Heart right ventricle (tissue), 16 donors: ENCODE measurements at regions not wholly inside any gene's neighbourhood (a gene's known extent, or its start where the extent isn't known, plus 50 kb on each side); places are given as distances from the start of the nearest gene placed in this dataset.

Experiments used
- ATAC-seq, 8 donors: fragments of 200-7000 bp; cut with Tn5 transposase; one replicate each; pipeline ENCODE4 v1.9.1; 2020; ENCODE audit warnings: mild to moderate bottlenecking in 8 of 8, moderate library complexity in 8 of 8, moderate number of reproducible peaks in 1 of 8
- DNase-seq, 2 donors: peaks; one replicate each; pipeline ENCODE4 v3.0.0-alpha.2; 2020
- H3K27ac ChIP-seq, 10 donors: fragments of 200-600 bp; sonication (generic) in 2 of 10; one replicate each; pipeline versions ENCODE4 v1.5.0 to v1.8.0; 2020 to 2022; ENCODE audit warnings: mild to moderate bottlenecking in 3 of 10
- H3K27me3 ChIP-seq, 7 donors: fragments of 200-600 bp; one replicate each; pipeline ENCODE4 v1.8.0; 2021 to 2022; ENCODE audit warnings: mild to moderate bottlenecking in 2 of 7
- H3K36me3 ChIP-seq, 9 donors: fragments of 200-600 bp; sonication (generic) in 1 of 9; one replicate each; pipeline versions ENCODE4 v1.5.0 to v1.8.0; 2020 to 2022; ENCODE audit warnings: mild to moderate bottlenecking in 2 of 9
- H3K4me1 ChIP-seq, 9 donors: fragments of 200-600 bp; sonication (generic) in 1 of 9; one replicate each; pipeline versions ENCODE4 v1.5.0 to v1.8.0; 2020 to 2022; ENCODE audit warnings: mild to moderate bottlenecking in 4 of 9
- H3K4me3 ChIP-seq, 10 donors: fragments of 200-600 bp; sonication (generic) in 2 of 10; one replicate each; pipeline versions ENCODE4 v1.5.0 to v1.8.0; 2020 to 2022; ENCODE audit warnings: mild to moderate bottlenecking in 7 of 10, moderate library complexity in 2 of 10
- H3K9me3 ChIP-seq, 11 donors: fragments of 200-600 bp in 10 of 11; sonication (generic) in 2 of 11; one replicate each; pipeline versions ENCODE4 v1.5.0 to v1.8.0; 2013 to 2022; ENCODE audit warnings: mild to moderate bottlenecking in 2 of 11, control low read depth in 1 of 11, moderate library complexity in 1 of 11
- WGBS, 2 donors: extraction: QIAGEN DNeasy Blood & Tissue Kit; methylation state at CpG; one replicate each; pipeline ENCODE4 v1.1.7; 2013; ENCODE audit warnings: inconsistent platforms in 1 of 2; 5-methylcytosine and 5-hydroxymethylcytosine counted together
- intact Hi-C, 10 donors: fragments of 100-400 bp; cut with DNase I; formaldehyde crosslinking; loops; one replicate each; pipeline versions ENCODE4 v1.11.1 to v1.14.2; 2022
- TF ChIP-seq, protein P1 (sequence below), 9 donors: fragments of 200-600 bp; sonication (generic) in 2 of 9; IDR thresholded peaks; one replicate each; pipeline versions ENCODE4 v1.5.0 to v1.8.0; 2021 to 2022; ENCODE audit warnings: antibody characterized with exemption in 9 of 9, mild to moderate bottlenecking in 5 of 9, moderate library complexity in 1 of 9
- donor health status: Arrhythmogenic right ventricular cardiomyopathy.
- donor health status: ischemic (EF 13 %, LVEDD 7.1; RV severe dilation, severe dysfunction).
- donor health status: healthy with polysubstance abuse.
- donor health status: DM: no; HTN: yes; CAD: no.
- donor health status: DM: no; HTN: no; CAD: no.
- donor health status: ischemic (EF 25% LVEDD 6.9; RV normal size, moderate dysfunction).
- donor health status: ischemic (EF 25% LVEDD 5.7; RV mildly dilated, moderate dysfunction).
- donor health status: healthy.
- donor health status: DM: yes; HTN: yes; CAD: no.
- donor health status: Ischemic cardiomyopathy.
- donor health status: ischemic (EF 35%, LVEDD 5.7; RV mildly dilated, moderate dysfunction).
- donor health status: nonischemic (EF 11% LVEDD 7.7; RV severe dilation, severe dysfunction).
- donor health status: DM: yes; HTN: yes; CAD: no.
- donor health status: PGD.
- donor health status: ischemic (EF 29% LVEDD 5.4; RV normal size, mild dysfunction).
- donor health status: nonischemic (EF 23%, LVEDD 6.1; RV moderate dilation, normal function).

- no peak overlapping the region for H3K4me3 ChIP-seq
- DNase-seq = no peak
- H3K27me3 ChIP-seq = no peaks in the 10 kb centered on the region
- ATAC-seq = no peak
- WGBS, 2 donors = 96 to 100% methylated on average over 1 of the region's 1 CpG
- intact Hi-C loops = loop anchor here in 1 of 10 donors (5.0 kb wide), 1 partner anchor 281 kb away; no protein-coding TSS in a partner anchor
- no peaks in the 10 kb centered on the region for H3K4me1 ChIP-seq
- H3K36me3 ChIP-seq = no peaks in the 10 kb centered on the region
- peaks cover 0 to 10% (median 0%) of the 10 kb centered on the region in 11 donors for H3K9me3 ChIP-seq
- H3K27ac ChIP-seq = no peak overlapping the region
- TF ChIP-seq, protein P1, sequence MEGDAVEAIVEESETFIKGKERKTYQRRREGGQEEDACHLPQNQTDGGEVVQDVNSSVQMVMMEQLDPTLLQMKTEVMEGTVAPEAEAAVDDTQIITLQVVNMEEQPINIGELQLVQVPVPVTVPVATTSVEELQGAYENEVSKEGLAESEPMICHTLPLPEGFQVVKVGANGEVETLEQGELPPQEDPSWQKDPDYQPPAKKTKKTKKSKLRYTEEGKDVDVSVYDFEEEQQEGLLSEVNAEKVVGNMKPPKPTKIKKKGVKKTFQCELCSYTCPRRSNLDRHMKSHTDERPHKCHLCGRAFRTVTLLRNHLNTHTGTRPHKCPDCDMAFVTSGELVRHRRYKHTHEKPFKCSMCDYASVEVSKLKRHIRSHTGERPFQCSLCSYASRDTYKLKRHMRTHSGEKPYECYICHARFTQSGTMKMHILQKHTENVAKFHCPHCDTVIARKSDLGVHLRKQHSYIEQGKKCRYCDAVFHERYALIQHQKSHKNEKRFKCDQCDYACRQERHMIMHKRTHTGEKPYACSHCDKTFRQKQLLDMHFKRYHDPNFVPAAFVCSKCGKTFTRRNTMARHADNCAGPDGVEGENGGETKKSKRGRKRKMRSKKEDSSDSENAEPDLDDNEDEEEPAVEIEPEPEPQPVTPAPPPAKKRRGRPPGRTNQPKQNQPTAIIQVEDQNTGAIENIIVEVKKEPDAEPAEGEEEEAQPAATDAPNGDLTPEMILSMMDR (IDR thresholded peaks at IDR 0.05) = no peak
Measured at GRCh38 chr6:19368511-19368910, 468.7 kb upstream of the ID4 start.

GRCh38 chr6:19369785-19370184, 467.4 kb upstream of the ID4 start:
- Histone ChIP-seq H3K9me3 (peaks cover 0 to 10% (median 0%) of the 10 kb centered on the region in 11 donors), H3K4me3 (no peak overlapping the region), H3K36me3 (no peaks in the 10 kb centered on the region), H3K4me1 (no peaks in the 10 kb centered on the region), H3K27me3 (peaks cover 0 to 5% (median 0%) of the 10 kb centered on the region in 7 donors), H3K27ac (no peak overlapping the region)
- no peak for DNase-seq
- no peak for ATAC-seq
- TF ChIP-seq, protein P1 (IDR thresholded peaks at IDR 0.05) = no peak
- intact Hi-C loops = loop anchor here in 1 of 10 donors (5.0 kb wide), 1 partner anchor 282 kb away; no protein-coding TSS in a partner anchor

DNA sequence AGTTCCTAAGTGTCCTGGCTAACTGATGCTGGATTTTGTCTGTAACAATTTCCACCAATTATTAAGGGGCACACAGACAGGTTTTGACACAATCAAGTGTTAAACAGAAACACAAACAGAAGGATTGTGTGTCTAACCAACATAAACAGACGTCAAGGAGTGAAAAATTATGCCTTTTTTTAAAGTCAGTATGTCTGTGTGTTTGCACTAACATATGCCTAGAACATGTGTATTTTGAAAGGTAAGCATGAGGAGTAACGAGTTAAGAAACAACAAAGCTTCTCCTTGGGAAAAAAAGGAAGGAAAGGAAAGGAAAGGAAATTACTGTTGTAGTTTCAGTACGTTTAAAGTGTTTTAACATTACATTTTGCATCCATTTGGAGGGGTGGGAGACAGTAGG, 466.3 kb upstream of the ID4 start:
- Histone ChIP-seq H3K36me3 (no peaks in the 10 kb centered on the region), H3K27ac (no peak overlapping the region), H3K4me1 (no peaks in the 10 kb centered on the region), H3K4me3 (no peak overlapping the region), H3K9me3 (peaks cover 0 to 10% (median 0%) of the 10 kb centered on the region in 11 donors), H3K27me3 (peaks cover 0 to 5% (median 0%) of the 10 kb centered on the region in 7 donors)
- no peak for DNase-seq
- WGBS, 2 donors = 56 to 63% methylated on average over 3 of the region's 3 CpGs
- ATAC-seq = no peak
- TF ChIP-seq, protein P1 (IDR thresholded peaks at IDR 0.05) = no peak
- intact Hi-C loops = no loop called here

DNA sequence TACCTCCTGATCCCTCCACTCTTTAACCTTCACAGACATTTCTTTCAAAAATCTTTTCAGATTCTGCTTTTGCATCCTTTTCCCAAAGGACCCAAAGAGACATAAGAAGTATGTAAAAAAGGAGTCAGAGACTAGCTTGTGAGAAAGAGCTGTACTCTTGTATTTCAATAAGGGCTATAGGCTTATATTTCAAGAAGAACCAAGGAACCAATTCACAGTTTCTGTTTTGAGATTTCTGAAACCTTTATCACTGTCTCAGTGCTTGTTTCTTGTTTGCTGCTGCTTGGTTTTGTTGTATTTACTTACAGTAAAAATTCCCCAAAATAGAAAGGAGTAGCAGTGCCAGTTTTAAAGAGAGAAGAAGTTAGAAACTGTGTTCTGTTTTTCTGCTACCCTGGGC, 461.6 kb upstream of the ID4 start:
- Histone ChIP-seq H3K9me3 (no peaks in the 10 kb centered on the region), H3K27me3 (peaks cover 0 to 5% (median 0%) of the 10 kb centered on the region in 7 donors), H3K4me1 (no peaks in the 10 kb centered on the region), H3K4me3 (no peak overlapping the region), H3K27ac (no peak overlapping the region), H3K36me3 (no peaks in the 10 kb centered on the region)
- ATAC-seq (no peak), DNase-seq (no peak)
- TF ChIP-seq, protein P1 (IDR thresholded peaks at IDR 0.05) = no peak
- intact Hi-C loops = no loop called here
